Astrocyte of the cerebellum (primary cell): ENCODE measurements at regions not wholly inside any gene's neighbourhood (a gene's known extent, or its start where the extent isn't known, plus 50 kb on each side); places are given as distances from the start of the nearest gene placed in this dataset.

Experiments
- DNase-seq: peaks from one replicate; pipeline ENCODE4 v3.0.0-alpha.2; 2011; ENCODE audit warnings: low read depth
- H3K4me3 ChIP-seq: 2 replicates; pipeline ENCODE4 v1.5.1; 2011; ENCODE audit warnings: mild to moderate bottlenecking, low read depth, low read length, moderate library complexity
- CTCF ChIP-seq: IDR thresholded peaks from 2 replicates; pipeline ENCODE4 v1.5.1; 2012; ENCODE audit warnings: low read length, low read depth, moderate library complexity, mild to moderate bottlenecking; ENCODE audit errors: missing control alignments
- in situ Hi-C: cut with HindIII; loops from 2 replicates; pipeline ENCODE4 v1.10.0; 2017; ENCODE audit warnings: low sequenced_read_pairs

GRCh38 chr21:29396951-29397455 lies 98.3 kb downstream of the BACH1 start:
- no peak for DNase-seq
- no peak for TF ChIP-seq CTCF
- no peak overlapping the region for H3K4me3 ChIP-seq
- in situ Hi-C loops: no loop called here

- H3K4me3 ChIP-seq: no peak overlapping the region
- no peak for DNase-seq
- in situ Hi-C loops: no loop called here
- TF ChIP-seq CTCF: no peak
Measured at GRCh38 chr21:29403301-29403700, 104.6 kb downstream of the BACH1 start.

GRCh38 chr21:29403922-29404538 lies 105.3 kb downstream of the BACH1 start:
- no peak for DNase-seq
- in situ Hi-C loops: no loop called here
- no peak overlapping the region for H3K4me3 ChIP-seq
- no peak for TF ChIP-seq CTCF

GRCh38 chr21:29405503-29406122 lies 106.9 kb downstream of the BACH1 start:
- no peak for TF ChIP-seq CTCF
- in situ Hi-C loops: no loop called here
- no peak overlapping the region for H3K4me3 ChIP-seq
- DNase-seq: no peak

- TF ChIP-seq CTCF: no peak
- no peak overlapping the region for H3K4me3 ChIP-seq
- no peak for DNase-seq
- in situ Hi-C loops: no loop called here
Measured at GRCh38 chr21:29406385-29406784, 107.7 kb downstream of the BACH1 start.

- TF ChIP-seq CTCF: no peak
- no peak overlapping the region for H3K4me3 ChIP-seq
- DNase-seq: no peak
- in situ Hi-C loops: no loop called here
Measured at GRCh38 chr21:29407571-29407970, 108.8 kb downstream of the BACH1 start.
